GM21515 (cell line): ENCODE measurements at regions not wholly inside any gene's neighbourhood (a gene's known extent, or its start where the extent isn't known, plus 50 kb on each side); places are given as distances from the start of the nearest gene placed in this dataset.
"Not testable (repeated sequence)": the region's sequence is repeated elsewhere in the genome, so short reads cannot be mapped to it uniquely, and the experiment has no call there.

Experiments
- ATAC-seq: cut with Tn5 transposase; IDR thresholded peaks from one replicate; pipeline ENCODE4 v1.9.1; 2021; ENCODE audit not compliant: unreplicated experiment

DNA sequence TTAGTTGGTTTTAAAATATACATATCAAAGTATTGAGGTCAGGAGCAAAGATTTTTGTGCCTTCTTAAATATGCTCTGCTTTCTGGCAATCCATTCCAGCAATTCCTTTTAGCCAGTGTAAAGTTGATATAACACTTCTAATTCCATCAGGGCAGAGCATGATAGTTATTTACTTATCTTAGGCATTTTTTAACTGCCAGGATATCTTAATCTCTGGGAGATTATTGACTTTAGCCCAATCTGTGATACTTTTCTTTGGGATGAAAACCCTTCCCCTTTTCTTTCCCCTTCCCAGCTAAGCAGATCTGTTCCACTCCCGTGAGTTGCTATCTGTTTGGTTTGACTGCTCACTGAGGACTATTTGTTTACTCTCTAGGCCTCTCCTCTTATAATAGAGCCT, 168.7 kb upstream of the RSPO3 start:
- ATAC-seq = no peak

DNA sequence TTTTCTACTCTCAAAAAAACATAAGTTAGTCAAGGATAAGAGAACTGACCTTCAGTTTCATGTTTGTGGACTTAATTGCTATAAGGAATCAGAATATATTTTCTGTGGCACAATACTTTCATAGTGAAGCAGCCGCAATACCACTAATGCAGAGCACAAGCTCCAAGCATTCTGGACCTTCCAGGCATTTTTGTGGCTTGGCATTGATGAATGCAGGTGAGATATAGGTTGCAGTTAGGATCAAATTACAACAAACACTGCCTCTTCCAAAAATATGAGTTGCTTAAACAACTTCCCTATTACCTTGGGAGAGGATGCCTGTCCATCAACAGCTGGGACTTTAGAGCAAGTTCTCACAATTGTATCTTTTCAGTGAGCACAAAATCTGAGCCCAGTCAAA, 162.8 kb upstream of the RSPO3 start:
- ATAC-seq = no peak

DNA sequence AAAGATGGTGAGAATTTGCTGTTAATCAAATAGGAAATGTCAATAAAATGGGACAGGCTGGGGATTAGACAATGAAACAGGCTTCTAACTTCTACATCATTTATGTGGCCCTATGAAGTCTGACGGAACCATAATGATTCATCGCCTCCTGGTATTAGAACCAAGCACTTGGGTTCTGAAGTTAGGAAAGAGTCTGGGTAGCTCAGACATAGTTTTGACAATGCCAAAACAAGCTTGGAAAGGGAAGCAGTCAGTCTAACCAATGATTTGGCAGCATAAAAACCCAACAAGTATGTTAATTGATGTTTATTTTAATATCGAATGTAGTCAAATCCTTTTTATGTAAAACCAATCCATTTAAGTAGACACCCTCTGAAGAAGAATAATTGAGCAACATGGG, 160.8 kb upstream of the RSPO3 start:
- no peak for ATAC-seq

DNA sequence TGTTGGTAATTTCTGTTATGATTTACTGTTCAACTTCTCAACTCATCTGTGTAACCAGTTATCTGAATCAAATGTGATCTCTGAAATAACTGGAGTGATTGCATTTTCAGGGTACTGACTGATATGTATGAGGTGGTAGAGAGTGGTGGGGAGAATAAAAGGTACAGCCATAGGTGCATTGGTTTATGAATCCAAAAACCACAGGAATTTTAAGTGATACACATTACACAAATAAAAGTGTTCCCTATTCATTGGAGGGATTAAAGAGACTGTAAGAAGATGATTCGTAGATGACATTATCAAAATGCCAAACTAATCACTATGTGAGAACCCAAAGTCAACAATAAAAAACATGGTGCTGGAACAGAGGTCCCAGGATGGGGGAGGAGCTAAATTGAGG, 158.7 kb upstream of the RSPO3 start:
- no peak for ATAC-seq

DNA sequence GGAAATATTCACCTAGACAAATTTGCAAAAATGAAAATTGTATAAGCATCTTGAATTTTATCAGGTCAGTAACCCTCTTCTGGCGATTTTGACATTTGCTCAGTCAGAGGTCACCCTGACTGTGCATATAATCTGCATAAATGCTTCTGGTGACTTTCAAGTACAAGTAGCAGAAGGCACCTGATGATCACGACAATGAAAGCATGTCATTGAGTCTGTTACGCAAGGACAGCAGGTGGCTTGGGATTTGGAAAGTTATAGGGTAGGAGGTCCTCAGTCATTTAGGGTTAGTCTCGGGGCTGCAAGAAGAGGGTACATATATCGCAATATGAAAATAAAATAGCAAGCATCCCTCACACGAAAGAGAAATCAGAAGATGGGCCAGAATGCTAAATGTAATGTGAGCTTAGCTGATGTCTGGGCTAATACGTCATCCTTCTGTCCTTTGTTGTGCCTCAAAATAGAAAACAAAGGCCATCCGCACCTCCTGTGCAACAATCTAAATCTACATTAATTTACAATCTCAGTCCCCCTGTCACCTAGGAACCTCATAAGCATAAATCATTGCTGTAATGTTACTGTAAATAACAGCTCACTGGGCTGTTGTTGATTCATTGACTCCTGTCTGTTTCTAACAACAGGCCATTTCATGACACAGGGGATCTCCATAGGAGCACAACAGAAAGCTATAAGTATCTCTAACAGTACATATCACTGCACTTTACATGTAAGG, 155.2 kb upstream of the RSPO3 start:
- no peak for ATAC-seq

DNA sequence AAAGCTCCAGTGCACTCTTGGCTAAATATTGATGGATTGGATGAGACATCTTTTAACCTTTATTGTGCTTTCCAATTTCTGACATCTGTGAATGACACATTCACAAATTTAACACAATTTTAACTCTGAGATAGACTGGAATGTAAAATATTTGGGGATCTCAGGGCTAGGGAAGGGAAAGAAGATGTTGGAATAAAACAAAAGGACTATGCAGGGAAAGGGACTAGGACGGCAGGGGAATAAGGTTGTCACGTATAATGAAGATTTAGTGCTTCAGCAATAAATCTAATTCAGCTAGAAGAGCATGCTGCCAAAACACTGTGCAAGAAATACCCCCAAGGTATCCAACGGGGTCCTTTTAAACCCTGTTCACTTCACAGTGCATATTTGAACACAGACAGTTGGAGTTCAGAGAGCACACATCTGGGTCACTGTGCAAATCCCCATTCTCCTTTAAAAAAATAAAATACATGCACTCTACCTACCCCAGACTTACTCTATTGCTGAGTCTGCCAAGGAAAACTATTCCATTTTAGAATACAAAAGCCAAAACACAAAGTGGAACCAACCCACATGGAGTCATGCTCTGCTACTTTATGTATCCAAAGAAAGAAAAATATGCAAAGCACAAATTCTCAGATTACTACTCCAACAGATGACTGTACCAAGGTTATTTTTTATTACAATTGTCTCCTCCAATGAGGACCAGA, 151.0 kb upstream of the RSPO3 start:
- ATAC-seq = no peak

DNA sequence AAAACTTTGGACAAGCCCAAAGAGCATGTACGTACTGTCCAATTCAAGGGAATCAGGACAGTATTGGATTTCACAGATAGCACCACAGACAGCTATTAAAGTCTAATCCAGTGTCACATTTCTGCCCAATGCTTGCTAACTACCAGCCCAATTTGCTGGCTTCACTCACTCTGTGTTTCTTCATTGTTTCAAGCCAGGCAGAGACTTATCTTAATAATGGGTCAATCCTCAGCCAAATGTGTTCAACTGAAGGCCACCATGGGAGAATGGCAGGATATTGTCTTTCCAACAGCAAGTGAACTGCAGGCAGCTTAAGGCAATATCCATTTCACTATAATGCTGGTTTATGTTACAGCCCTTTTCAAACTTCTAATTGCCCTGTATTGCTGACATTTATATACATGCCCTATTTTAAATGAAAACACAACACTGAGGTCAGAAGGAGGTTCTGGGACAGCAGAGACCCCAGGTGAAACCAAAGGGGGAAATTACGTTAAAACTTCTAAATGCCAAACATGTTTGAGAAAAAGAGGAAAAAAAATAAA, 142.1 kb upstream of the RSPO3 start:
- ATAC-seq = no peak

DNA sequence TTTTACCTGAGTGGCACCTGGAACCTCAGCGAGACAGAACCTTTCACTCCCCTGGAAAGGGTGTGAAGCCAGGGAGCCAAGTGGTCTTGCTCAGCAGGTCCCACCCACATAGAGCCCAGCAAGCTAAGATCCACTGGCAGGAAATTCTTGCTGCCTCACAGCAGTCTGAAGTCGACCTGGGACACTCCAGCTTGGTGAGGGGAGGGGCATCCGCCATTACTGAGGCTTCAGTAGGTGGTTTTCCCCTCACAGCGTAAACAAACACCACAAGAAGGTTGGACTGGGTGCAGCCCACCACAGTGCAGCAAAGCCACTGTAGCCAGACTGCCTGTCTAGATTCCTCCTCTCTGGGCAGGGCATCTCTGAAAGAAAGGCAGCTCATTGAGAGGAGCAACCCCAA, 134.7 kb upstream of the RSPO3 start:
- no peak for ATAC-seq

DNA sequence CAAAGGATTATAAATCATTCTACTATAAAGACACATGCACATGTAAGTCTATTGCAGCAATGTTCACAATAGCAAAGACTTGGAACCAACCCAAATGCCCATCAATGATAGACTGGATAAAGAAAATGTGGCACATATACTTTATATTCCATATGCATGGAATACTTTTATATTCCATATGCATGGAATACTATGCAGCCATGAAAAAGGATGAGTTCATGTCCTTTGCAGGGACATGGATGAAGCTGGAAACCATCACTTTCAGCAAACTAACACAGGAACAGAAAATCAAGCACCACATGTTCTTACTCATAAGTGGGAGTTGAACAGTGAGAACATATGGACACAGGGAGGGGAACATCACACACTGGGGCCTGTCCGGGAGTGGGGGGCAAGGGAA, 130.3 kb upstream of the RSPO3 start:
- not testable (repeated sequence) for ATAC-seq

DNA sequence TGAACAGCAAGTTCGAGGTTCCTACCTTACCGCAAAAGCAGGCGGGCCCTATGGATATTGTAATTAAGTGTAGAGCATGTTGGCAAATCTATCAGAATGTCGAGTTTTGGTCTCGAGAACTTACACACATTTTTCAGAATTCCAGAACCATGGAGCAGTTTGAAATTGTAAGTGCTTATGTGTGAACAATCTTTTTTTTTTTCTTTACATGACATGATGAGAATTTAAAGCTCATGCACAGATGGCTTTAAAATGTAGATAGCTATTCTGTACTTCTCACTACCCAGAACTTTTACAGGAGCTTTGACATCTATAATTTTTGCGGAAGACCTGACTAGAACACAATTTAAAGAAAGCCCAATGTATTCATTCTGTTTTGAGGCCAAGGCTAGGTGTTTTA, 117.8 kb upstream of the RSPO3 start:
- no peak for ATAC-seq

DNA sequence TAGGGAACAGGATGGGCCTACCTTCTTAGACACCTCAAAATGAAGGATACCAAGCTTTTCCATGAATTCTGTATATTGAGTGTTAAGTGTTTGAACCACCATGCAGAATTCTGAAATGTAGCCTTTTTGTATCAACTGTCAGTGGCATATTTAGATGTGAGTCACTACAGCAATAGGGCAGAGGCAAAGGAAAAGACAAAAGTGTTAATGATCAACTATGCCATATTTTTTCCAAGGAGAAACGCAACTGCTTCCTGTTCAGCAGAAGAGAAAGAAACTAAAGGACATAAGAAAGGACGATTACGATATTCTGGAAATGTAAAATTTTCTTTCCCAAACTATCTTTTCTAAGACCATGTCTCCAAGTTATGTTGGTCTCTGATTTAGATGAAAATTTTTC, 104.6 kb upstream of the RSPO3 start:
- no peak for ATAC-seq

DNA sequence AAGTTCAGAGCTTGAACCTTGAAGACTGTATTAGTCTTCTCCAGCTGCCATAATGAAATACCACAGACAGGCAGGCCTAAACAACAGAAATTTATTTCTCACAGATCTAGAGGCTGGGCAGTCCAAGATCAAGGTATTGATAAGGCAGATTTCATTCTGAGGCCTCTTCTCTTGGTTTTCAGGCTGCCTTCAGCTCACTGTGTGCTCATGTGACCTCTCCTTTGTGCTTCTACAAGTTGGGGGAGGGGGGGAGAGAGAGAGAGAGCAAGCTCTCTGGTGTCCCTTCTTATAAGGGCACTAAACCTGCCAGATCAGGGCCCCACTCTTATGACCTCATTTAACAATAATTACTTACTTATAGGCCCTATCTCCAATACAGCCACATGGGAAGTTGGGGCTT, 102.6 kb upstream of the RSPO3 start:
- no peak for ATAC-seq

DNA sequence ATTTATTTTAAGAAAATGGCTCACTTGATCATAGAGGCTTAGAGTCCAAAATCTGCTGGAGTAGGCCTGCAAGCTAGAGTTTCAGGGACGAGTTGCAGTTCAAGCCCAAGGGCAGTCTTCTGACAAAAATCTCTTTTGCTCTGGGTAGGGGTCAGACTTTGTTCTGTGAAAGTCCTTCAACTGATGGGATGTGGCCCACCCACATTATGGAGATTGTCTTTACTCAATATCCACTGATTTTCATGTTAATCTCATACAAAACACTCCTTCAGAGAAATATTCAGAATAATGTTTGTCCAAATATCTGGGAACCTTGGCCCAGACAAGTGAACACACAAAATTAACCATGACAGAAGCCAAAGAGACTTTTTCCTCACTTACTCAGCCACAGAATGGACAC, 98.6 kb upstream of the RSPO3 start:
- no peak for ATAC-seq

DNA sequence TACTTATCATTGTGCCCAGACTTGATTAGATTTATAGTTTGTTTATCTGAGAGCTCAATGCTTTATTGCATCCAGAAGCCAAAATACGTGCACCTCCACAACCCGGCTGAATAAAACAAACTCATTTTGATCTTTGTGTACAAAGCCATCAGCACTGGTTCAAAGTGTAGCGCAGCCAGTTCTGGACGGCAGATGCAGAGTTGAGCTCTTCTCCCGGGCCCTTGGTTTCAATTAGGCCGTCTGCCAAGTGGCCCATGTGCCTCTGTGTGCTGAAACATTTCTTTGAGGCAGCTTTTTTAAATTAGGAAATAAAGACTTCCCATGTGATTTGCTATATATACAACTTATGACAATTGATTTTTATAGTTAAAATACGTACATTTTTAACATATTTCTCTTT, 96.2 kb upstream of the RSPO3 start:
- no peak for ATAC-seq

DNA sequence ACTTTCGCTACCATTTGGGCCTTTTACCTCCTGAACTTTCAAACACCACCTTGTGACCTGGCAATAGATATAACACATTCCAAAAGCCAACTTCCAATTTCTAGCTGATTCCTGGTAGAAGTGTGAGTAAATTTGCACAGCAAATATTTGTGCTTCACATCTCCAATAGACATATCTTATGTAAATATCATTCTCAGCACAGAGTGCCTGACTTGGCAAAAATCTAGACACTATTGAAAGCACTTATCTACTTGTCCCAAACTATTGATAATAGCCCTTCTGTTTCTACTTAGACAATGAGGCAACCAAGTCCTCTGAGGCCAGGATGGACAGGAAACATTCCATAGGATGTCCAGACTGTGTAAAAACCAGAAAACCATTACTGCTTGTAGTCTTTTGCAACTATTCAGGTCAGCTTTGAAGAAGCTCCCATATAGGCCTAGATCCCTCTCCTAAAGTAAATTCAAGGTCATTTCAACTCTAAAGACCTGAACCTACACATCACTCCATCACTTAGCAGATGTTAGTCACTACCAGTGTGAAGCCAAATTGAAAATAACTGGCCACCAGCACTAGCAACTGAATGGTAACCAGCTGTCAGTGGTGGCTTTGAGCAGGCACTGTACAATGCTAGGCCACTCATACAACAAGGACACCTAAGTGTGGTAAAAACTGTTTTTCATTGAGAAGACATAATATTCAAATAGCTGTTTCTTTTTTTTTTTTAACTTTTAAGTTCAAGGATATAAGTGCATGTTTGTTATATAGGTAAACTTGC, 95.3 kb upstream of the RSPO3 start:
- no peak for ATAC-seq

DNA sequence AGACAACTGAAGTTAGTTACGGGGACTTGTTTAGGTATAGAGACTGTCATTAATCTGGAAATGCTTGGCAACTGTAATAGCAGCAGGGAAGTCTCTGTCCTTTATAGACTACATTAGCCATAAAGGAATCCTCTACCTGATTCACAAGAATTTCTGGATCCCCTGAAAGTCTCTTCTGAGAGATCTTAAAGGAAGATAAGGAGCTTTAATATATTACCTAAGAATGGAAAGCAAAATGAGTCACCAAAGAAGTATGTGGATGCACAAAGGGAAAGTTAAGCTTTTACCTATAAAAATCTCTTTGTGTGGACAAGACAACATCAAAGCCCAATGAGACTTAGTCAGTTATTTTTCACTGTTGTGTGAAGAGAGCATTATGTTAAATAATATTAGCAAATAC, 92.2 kb upstream of the RSPO3 start:
- ATAC-seq = no peak

DNA sequence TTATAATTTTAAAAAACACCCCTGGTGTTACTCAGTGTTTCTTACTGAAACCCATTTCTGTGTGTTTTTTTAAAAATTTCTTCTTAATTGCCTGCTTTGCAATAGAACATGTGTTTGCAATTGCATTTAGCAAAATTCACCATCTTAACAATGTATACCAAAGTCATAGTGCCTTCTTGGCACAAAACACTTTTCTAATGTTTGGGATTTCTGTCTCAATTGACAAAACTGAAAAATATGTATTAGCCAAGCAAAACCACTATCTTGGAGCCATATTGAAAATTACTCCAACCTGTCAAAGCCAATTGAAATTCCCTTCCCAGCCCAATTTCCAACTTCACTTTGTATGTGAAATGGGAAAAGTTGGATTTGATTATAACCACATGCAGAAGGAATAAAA, 88.4 kb upstream of the RSPO3 start:
- ATAC-seq = no peak

DNA sequence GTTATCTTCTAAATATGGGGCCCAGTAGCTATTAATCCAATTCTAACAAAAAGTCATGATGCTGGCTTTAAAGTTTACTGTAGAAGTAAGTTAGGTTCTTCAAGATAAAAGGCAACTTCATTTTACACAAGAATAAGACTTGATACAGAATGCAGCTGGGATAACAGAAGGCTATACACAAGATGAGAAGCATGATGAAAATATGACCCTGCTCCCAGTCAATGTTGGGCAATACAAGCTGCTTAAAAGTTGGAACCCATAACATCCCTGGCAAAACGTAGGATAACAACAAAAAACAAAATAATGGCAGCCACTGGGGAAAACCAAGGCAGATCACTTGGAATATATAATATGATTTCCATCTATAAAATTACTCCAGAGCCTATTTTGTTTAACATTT, 87.6 kb upstream of the RSPO3 start:
- ATAC-seq = no peak

DNA sequence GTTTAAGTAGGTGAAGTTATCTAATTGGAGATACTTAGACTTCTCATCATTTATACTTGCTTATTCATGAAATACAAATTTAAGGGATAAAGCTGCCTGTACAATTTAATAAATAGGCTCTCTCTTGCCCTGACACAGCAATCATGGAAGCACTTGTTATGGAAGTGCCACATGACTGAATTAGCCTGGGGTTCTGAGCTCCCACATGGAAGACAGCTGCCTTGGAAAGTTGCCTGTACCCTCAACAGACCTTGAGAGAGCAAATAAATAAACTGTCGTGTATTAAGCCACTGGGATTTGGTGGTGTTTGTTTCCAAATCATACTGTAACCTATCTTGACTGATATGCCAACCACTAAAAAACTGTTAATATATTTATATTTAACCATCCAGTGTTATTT, 87.0 kb upstream of the RSPO3 start:
- no peak for ATAC-seq

DNA sequence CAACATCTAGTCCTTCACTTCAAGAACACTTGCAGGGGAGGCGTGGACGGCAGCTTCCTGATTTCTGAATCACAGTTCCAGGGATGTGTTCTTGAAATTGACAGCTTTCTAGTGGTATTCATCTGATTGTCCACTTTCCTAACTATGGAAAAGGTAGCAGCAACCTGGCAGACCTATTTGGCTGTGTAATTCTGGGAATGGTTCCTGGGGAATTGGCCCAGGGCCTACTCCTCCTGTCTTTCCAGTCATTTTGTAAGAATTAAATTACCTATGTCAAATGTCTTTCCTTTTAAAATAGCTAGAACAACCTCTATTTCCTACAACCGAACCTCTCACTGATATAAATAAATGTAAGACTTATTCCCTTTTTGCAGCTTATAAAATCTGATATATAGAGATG, 85.5 kb upstream of the RSPO3 start:
- no peak for ATAC-seq

DNA sequence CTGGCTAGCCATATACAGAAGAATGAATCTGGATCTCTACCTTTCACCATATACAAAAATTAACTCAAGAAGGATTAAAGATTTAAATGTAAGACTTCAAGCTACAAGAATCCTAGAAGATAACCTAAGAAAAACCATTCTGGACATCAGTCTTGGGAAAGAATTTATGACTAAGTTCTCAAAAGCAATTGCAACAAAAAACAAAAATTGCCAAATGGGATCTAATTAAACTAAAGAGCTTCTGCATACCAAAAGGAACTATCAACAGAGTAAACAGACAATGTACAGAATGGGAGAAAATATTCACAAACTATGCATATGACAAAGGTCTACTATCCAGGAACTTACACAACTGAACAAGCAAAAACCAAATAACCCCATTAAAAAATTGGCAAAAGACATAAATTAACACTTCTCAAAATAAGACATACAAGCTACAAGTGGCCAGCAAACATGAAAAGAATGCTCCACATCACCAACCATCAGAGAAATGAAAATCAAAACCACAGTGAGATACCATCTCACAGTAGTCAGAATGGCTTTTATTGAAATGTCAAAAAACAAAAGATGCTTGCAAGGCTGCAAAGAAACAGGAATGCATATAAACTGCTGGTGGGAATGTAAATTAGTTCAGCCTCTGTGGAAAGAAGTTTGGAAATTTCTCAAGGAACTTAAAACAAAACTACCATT, 66.8 kb upstream of the RSPO3 start:
- ATAC-seq = no peak
